Stimulated activated CD8-positive, alpha-beta memory T cell treated with anti-CD3 and anti-CD28 coated beads, Interleukin-7, amount 100 ng/mL, for 24 hours (primary cell): ENCODE measurements at regions not wholly inside any gene's neighbourhood (a gene's known extent, or its start where the extent isn't known, plus 50 kb on each side); places are given as distances from the start of the nearest gene placed in this dataset.

Source experiments
- DNase-seq: peaks from one replicate; pipeline ENCODE4 v3.0.0-alpha.2; 2020; ENCODE audit warnings: low read depth

DNA sequence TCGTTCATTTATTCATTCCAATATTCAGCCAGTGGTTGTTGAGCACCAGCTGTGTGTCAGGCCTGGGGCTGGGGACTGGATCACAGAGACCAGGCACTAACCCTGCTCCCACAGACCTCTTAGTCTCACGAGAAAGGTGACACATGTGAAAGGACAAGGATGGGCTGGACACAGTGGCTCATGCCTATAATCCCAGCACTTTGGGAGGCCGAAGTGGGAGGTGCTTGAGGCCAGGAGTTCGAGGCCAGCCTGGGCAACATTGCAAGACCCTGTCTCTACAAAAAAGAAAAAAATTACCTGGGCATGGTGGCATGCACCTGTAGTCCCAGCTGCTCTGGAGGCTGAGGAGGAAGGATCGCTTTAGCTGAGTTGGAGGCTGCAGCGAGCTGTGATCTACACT, 105.9 kb upstream of the SDK1 start:
- no peak for DNase-seq

DNA sequence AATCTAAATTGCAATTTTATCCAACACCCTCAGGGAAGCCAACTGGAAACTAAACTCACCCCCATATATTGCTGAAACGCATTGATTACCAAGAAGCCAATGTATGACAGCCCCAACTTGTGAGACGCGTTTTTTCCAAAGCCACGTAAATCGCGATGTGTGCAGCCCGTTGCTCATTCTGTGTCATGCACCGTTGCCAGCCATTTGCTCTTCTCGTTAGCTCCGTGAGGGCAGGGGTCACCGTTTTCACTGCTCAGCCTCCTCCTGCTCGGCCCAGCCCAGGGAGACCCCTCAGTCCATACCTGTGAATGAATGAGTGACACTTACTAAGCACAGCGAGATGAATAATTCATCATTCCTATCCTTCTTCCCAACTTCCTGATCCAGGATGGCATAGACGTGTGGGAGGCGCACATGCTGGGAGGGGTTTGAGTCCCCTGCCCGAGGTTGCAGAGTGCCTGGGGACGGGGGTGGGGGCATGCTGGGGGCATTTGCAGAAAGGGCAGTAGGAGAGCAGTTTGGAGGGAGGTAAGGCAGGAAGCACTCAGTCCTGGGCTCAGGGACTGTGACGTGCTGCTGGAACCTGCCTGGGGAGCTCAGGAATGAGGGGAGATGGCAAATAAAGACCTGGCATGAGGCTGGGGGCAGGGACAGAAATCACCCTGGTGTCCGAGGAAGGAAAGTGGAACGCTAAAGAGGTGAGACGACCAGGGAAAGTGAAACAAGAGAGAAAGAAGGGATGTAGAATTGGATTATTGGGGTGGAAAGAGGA, 104.2 kb upstream of the SDK1 start:
- no peak for DNase-seq

DNA sequence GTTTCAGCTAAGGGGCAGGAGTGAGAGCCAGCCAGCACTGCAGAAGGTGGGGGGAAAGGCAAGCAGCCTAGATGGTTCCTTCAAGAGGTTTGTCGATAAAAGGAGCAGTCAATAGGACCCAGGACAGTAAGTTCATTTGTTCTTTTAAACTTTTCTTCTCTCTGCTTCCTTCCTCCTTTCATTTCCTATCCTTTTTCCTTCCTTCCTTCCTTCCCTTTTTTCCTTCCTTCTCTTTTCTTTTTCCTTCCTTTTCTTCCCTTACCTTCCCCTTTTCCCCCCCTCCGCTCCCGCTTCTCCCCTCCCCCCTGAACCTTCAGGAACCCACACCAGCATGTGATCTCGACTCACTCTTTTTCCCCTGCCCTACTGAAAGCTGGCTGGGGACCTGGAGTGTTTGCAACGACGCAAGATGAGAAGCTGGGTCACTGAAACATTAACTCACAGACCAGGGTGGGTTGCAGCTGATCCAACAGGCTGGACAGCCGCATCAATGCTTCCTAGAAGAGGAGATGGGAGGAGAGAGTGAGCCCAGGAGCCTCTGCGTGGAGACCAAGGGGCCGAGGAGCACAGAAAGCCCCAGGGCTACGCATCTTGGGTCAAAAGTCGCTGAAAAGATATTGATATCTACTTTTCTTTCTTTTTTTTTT, 103.4 kb upstream of the SDK1 start:
- DNase-seq = no peak

GRCh38 chr7:3198316-3198715, 102.7 kb upstream of the SDK1 start:
- no peak for DNase-seq

GRCh38 chr7:3200504-3200903, 100.5 kb upstream of the SDK1 start:
- no peak for DNase-seq

GRCh38 chr7:3201306-3201705, 99.7 kb upstream of the SDK1 start:
- no peak for DNase-seq

DNA sequence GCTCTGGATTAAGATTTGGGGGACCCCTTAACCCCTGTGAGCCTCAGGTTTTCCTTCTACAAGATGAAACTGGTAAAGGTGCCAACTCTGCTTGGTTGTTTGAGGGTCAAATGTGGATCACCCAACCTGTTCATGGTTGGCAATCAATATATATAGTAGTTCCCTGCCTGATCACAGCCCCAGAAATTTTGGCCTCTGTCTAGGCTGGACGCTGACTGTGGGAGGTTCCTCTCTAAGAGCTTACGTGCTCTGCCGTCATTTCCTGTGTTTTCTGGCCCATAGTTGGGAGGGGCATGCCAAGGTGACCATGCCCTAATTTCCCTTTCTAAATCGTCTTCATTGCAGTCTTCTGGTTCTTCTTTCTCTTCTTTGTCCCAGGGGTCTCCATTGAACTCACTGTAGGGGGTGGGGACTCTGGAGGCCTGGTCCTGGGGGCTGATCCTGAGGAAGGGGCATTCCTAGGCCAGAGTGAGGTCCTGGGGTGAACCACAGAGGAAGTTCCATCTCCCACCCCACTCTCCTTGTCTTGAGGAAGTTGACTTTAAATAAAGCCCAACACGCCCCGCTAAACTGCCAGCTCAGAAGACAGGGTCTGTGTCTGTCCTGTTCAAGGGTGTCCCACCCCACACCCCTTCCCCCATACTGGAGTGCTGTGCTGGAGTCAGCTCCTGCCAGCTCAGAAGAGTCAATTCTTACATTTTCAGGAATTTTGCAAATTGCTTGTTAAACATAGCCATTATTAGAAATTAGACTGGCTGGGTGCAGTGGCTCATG, 98.9 kb upstream of the SDK1 start:
- DNase-seq = no peak

- DNase-seq = no peak
Measured at GRCh38 chr7:3204526-3204925, 96.5 kb upstream of the SDK1 start.

GRCh38 chr7:3206101-3206500, 95.0 kb upstream of the SDK1 start:
- DNase-seq = no peak

DNA sequence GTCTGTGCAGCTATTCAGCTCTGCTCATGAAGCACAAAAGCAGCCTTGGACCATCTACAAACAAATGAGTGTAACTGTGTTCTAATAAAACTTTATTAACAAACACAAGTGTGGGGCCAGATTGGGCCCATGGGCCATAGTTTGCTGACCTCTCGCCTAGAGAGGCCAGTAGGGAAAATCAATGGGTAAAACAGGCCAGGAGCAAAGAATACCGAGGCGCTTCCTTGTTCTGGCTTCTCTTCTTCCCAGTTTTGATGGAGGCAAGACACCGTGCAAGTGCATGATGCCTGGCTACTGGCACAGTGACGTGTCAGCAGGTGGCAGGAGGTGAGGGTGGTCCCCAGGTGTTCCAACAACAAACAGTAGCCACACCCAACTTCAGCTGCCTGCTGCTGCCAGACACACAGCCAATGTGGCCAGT, 94.3 kb upstream of the SDK1 start:
- no peak for DNase-seq

DNA sequence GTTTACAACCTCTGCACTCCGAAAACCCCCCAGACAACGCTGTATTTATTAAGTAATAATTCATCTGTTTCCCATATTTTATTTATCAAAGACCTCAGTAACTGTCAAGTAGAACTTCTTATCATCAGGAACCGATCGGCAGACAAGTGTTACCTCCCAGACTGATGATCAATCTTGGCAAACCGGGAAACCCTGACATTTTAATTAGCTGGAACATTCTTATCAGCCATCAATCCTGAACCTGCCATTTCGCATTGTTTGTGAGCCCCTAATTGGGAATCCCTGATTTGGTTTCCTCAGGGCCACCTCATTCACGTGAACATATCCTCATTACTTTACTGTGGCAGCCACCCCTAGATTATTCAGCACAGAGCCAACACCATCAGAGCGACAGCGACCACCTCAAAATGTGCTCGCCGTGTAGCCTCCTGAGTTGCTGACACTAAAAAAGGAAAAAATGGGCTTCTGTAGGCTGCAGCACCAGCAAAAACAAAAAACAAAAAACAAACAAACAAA, 93.6 kb upstream of the SDK1 start:
- DNase-seq = no peak

DNA sequence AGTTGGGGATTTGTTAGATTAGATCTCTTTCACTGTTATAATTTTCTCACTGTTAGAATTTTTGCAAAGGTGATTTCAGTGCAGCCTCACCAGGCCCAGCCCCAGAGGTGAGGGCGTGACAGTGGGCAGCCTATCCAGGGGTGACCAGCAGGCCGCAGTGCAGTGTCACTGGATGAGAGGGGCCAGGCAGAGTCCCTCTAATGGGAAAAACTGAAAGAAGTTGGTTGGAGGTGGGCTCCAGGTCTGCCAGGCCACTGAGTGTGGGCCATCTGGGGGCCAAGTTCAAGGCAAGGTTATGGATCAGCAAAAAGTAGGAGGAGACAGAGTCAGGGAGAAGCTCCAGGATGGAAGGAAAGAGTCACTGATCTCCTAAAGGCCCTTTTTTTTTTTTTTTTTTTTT, 90.5 kb upstream of the SDK1 start:
- DNase-seq = no peak

DNA sequence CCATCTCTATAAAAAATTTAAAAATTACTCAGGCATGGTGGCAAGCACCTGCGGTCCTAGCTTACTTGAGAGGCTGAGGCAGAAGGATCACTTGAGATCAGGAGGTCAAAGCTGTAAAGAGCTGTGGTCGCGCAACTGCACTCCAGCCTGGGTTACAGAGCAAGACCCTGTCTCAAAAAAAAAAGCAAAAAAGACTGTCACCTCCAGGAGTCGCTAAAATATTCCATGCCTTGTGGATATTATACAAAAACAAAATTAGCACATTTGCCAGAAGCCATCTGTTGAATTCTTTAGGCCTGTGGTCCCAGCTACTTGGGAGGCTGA, 87.0 kb upstream of the SDK1 start:
- DNase-seq = no peak

DNA sequence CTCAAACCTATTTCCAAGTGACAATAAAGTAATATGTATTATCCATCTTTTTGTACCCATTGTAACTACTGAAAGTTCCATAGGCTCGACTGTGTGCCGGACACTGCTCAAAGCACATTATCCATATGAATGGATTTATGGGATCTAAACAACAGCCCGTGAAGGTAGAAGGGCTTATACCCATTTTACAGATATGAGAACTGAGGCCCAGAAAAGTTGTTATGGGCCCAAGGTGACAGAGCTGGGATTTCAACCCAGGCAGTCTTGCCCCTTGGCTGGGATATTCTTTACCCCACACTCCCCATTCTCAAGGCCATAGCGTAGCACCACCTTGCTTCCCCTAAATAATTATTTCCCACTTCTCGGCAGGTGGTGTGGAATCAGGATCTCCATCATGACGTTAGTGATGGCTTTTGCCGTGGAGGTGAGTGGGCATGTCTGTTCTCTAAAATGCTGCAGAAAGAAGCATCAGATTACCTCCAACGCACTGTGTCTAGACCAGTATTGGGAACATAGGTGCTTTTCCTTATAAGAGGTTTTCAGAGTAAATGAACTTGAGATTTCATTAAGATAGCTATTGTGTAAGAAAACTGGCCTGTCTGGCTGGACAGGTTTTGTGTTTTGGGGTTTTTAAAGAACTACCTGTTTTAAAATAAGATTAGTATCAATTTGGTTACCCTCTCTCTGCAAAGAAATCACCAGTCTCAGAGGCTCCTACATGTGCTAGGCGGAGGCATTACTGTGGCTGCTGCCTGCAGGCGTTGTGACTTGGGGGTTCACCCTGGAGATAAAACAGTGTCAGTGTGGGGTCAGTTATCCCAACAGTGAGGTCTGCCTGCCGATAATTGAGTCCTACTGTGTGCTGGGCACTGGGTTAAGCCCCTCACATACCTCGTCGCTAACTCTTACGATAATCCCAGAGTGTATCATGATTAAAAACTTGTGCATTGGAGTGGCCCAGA, 85.1 kb upstream of the SDK1 start:
- DNase-seq = no peak

DNA sequence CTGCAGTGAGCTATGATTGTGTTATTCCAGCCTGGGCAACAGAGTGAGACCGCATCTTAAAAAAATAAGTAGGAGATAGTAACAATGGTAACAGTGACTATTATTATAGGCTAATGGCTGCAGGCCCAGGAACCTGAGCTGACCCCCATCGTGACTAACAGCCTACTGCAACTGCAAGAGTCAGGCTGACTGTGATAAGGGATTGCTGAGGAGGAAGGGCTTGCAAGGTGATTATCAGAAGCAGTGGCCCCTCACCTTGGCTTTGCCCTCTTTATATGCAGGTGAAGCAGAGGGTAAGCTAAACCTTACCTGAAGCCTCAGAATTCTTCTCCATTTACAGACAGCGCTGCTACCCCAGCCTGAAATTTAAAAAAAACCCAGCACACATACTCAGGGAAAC, 83.9 kb upstream of the SDK1 start:
- DNase-seq = no peak

DNA sequence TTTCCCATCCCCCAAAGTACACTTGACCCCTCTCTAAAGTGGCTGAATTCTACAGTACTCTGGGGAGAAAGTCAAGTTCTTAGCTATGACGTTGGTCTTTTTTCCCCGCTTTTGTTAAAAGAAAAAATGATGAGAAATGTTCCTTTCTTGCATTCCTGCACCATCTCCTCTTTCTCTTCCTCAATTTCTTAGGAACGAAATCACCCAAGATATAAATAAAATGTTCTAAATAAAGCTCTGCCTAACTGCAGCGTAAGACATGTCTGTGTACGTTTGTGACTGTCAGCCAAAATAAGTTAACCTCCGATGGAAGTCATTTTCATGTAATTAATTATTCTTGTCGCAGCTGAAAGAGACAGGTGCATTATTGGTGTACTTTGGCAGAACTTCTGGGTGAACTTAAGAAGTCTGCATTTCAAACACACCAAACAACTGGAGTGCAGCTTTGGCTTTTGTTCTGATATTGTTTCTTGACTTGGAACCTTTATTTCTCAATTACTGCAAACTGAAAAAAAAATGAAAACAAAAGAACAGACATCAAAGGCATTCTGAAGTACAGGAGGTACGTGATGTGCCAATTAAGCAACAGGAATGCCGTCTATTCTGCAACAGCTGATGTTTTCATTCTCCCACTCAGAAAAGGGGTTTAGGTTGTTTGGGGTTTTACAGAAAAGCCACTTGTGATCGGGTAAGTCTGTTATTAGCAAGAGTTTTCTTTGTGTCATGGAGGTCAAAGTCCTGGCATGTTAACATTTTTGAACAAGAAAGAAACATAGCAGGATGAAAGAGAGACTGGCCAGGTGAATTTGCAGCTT, 82.4 kb upstream of the SDK1 start:
- DNase-seq = no peak

- DNase-seq = no peak
Measured at GRCh38 chr7:3229904-3230470, 71.1 kb upstream of the SDK1 start.

DNA sequence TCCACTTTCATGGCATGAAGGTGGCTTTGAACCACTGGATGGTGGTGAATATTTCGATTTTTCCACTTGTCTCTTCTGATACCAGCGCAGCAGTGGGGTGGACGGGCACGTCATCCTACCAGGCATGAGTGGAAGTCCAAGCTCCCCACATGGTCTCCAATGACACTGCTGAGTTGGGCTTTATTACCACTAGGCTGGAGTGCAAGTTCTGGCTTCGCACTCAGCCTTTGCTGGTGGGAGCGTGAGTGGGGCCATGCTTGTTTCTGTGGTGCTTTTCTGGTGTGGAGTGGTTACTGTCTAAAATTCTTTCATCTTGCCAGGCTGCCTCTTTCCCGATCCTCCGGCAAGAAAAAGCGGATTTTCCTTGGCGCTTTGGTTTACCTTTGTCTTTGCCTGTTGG, 70.1 kb upstream of the SDK1 start:
- no peak for DNase-seq

- no peak for DNase-seq
Measured at GRCh38 chr7:3232228-3232627, 68.8 kb upstream of the SDK1 start.

GRCh38 chr7:3233301-3233700, 67.8 kb upstream of the SDK1 start:
- no peak for DNase-seq

- no peak for DNase-seq
Measured at GRCh38 chr7:3234051-3234450, 67.0 kb upstream of the SDK1 start.
